Fibroblast of lung (primary cell): ENCODE measurements at regions not wholly inside any gene's neighbourhood (a gene's known extent, or its start where the extent isn't known, plus 50 kb on each side); places are given as distances from the start of the nearest gene placed in this dataset.
"Not testable (repeated sequence)": the region's sequence is repeated elsewhere in the genome, so short reads cannot be mapped to it uniquely, and the experiment has no call there.

Experiments
- DNase-seq, 2 donors: peaks; one replicate each; pipeline versions ENCODE4 v3.0.0 to v3.0.0-alpha.2; 2010; ENCODE audit warnings: low read depth in 2 of 2
- H2AFZ ChIP-seq: 2 replicates; pipeline ENCODE4 v1.5.1; 2012; ENCODE audit warnings: low read length, control low read depth, inconsistent platforms
- H3K27ac ChIP-seq: 2 replicates; pipeline ENCODE4 v1.5.1; 2011; ENCODE audit warnings: low read length, control low read depth; ENCODE audit not compliant: insufficient read depth
- H3K27me3 ChIP-seq: 2 replicates; pipeline ENCODE4 v1.5.1; 2011; ENCODE audit warnings: mild to moderate bottlenecking, low read length; ENCODE audit not compliant: control insufficient read depth, insufficient read depth
- H3K36me3 ChIP-seq: 2 replicates; pipeline ENCODE4 v1.5.1; 2011; ENCODE audit warnings: low read length; ENCODE audit not compliant: control insufficient read depth, insufficient read depth
- H3K4me1 ChIP-seq: 2 replicates; pipeline ENCODE4 v1.5.1; 2011; ENCODE audit warnings: low read length; ENCODE audit not compliant: control insufficient read depth, insufficient read depth; ENCODE audit errors: extremely low read depth
- H3K4me2 ChIP-seq: 2 replicates; pipeline ENCODE4 v1.5.1; 2011; ENCODE audit warnings: low read length, control low read depth; ENCODE audit not compliant: insufficient read depth; ENCODE audit errors: extremely low read depth
- H3K4me3 ChIP-seq, 4 experiments: fragments of 200-600 bp in 1 of 4; sonication (generic) in 1 of 4; replicated peaks in 1 of 4; 2 replicates each; pipeline ENCODE4 v1.5.1; 2011 to 2016; ENCODE audit warnings: low read length in 4 of 4, low read depth in 3 of 4, mild to moderate bottlenecking in 3 of 4, control low read depth in 2 of 4, inconsistent platforms in 1 of 4, mixed read lengths in 1 of 4; ENCODE audit not compliant: insufficient read depth in 1 of 4; ENCODE audit errors: control extremely low read depth in 1 of 4
- H3K79me2 ChIP-seq: 2 replicates; pipeline ENCODE4 v1.5.1; 2012; ENCODE audit warnings: mild to moderate bottlenecking, low read length, inconsistent platforms; ENCODE audit not compliant: control insufficient read depth, insufficient read depth
- H3K9ac ChIP-seq: 2 replicates; pipeline ENCODE4 v1.5.1; 2011; ENCODE audit warnings: mild to moderate bottlenecking, low read length, control low read depth; ENCODE audit not compliant: insufficient read depth
- H3K9me3 ChIP-seq: 2 replicates; pipeline ENCODE4 v1.5.1; 2012; ENCODE audit warnings: low read depth, low read length; ENCODE audit not compliant: control insufficient read depth, insufficient read depth
- H4K20me1 ChIP-seq: 2 replicates; pipeline ENCODE4 v1.5.1; 2011; ENCODE audit warnings: low read length; ENCODE audit not compliant: control insufficient read depth, insufficient read depth; ENCODE audit errors: extremely low read depth
- CTCF ChIP-seq, 2 donors: IDR thresholded peaks in 1 of 2; conservative IDR thresholded peaks in 1 of 2; 1 replicate in 1 of 2; 2 replicates in 1 of 2; pipeline ENCODE4 v1.5.1; 2011 to 2012; ENCODE audit warnings: low read length in 2 of 2, control low read depth in 1 of 2, inconsistent platforms in 1 of 2, low read depth in 1 of 2, mild to moderate bottlenecking in 1 of 2
- EZH2 ChIP-seq: IDR thresholded peaks from 2 replicates; pipeline ENCODE4 v1.5.1; 2012; ENCODE audit warnings: low read length, control low read depth, mild to moderate bottlenecking; ENCODE audit errors: missing control alignments

GRCh38 chr11:45741032-45741431 lies 63.9 kb upstream of the SLC35C1 start:
- Histone ChIP-seq H3K27me3 (no peaks in the 10 kb centered on the region), H3K27ac (no peak overlapping the region), H3K4me2 (no peak overlapping the region), H4K20me1 (no peaks in the 10 kb centered on the region), H3K36me3 (no peaks in the 10 kb centered on the region), H3K4me1 (no peaks in the 10 kb centered on the region), H2AFZ (no peak overlapping the region), H3K9ac (no peak overlapping the region), H3K4me3 (no peak overlapping the region), H3K9me3 (no peaks in the 10 kb centered on the region), H3K79me2 (no peaks in the 10 kb centered on the region)
- TF ChIP-seq CTCF (conservative IDR thresholded peaks at IDR 0.05 in 1 of 2, IDR thresholded peaks at IDR 0.05 in 1 of 2; ENCODE audit: low read depth in 1 of 2, low read length in 2 of 2): no peak
- TF ChIP-seq EZH2: no peak
- no peak for DNase-seq

GRCh38 chr11:45739866-45740265 lies 65.1 kb upstream of the SLC35C1 start:
- DNase-seq: no peak
- Histone ChIP-seq H3K4me3 (no peak overlapping the region), H3K36me3 (no peaks in the 10 kb centered on the region), H3K9me3 (no peaks in the 10 kb centered on the region), H3K9ac (no peak overlapping the region), H4K20me1 (no peaks in the 10 kb centered on the region), H3K27ac (no peak overlapping the region), H2AFZ (no peak overlapping the region), H3K4me1 (no peaks in the 10 kb centered on the region), H3K4me2 (no peak overlapping the region), H3K27me3 (no peaks in the 10 kb centered on the region), H3K79me2 (no peaks in the 10 kb centered on the region)
- TF ChIP-seq CTCF (conservative IDR thresholded peaks at IDR 0.05 in 1 of 2, IDR thresholded peaks at IDR 0.05 in 1 of 2; ENCODE audit: low read depth in 1 of 2, low read length in 2 of 2) (no peak), EZH2 (no peak)

GRCh38 chr11:45739071-45739470 lies 65.9 kb upstream of the SLC35C1 start:
- H3K4me1 ChIP-seq, H3K4me3 ChIP-seq, H3K36me3 ChIP-seq, H2AFZ ChIP-seq, H3K9me3 ChIP-seq, H3K27me3 ChIP-seq, DNase-seq, H4K20me1 ChIP-seq, H3K27ac ChIP-seq, H3K9ac ChIP-seq, H3K79me2 ChIP-seq, H3K4me2 ChIP-seq: not testable (repeated sequence)

GRCh38 chr11:45738194-45738593 lies 66.8 kb upstream of the SLC35C1 start:
- H3K79me2 ChIP-seq, H4K20me1 ChIP-seq, H3K27ac ChIP-seq, DNase-seq, H3K27me3 ChIP-seq, H3K9me3 ChIP-seq, H3K4me3 ChIP-seq, H2AFZ ChIP-seq, H3K36me3 ChIP-seq, H3K4me1 ChIP-seq, H3K4me2 ChIP-seq, H3K9ac ChIP-seq: not testable (repeated sequence)
